Keratinocyte (primary cell): ENCODE measurements at regions not wholly inside any gene's neighbourhood (a gene's known extent, or its start where the extent isn't known, plus 50 kb on each side); places are given as distances from the start of the nearest gene placed in this dataset.

Source experiments
- DNase-seq: peaks from one replicate; pipeline ENCODE4 v3.0.0-alpha.2; 2011; ENCODE audit warnings: low read depth, missing footprints, low spot score
- FAIRE-seq: peaks from 2 replicates; lab custom pipeline; 2011; peaks lifted over from hg19 to GRCh38; lab: Jason Lieb, UNC
- H2AFZ ChIP-seq: 2 replicates; pipeline ENCODE4 v1.6.0; 2012; ENCODE audit warnings: low read length, control low read depth, inconsistent platforms; ENCODE audit not compliant: control insufficient read depth
- H3K27ac ChIP-seq: 2 replicates; pipeline ENCODE4 v1.5.1; 2011; ENCODE audit warnings: low read length; ENCODE audit not compliant: control insufficient read depth, insufficient read depth
- H3K27me3 ChIP-seq: 3 replicates; pipeline ENCODE4 v1.6.0; 2011; ENCODE audit warnings: low read length; ENCODE audit not compliant: control insufficient read depth, insufficient read depth; ENCODE audit errors: extremely low read depth
- H3K36me3 ChIP-seq, 2 experiments: 2 replicates in 1 of 2; 3 replicates in 1 of 2; pipeline ENCODE4 v1.5.1; 2011; ENCODE audit warnings: low read length in 2 of 2, mild to moderate bottlenecking in 1 of 2; ENCODE audit not compliant: control insufficient read depth in 2 of 2, insufficient read depth in 2 of 2; ENCODE audit errors: extremely low read depth in 1 of 2
- H3K4me1 ChIP-seq: 3 replicates; pipeline ENCODE4 v1.5.1; 2011; ENCODE audit warnings: low read length; ENCODE audit not compliant: control insufficient read depth, insufficient read depth; ENCODE audit errors: extremely low read depth
- H3K4me2 ChIP-seq: 3 replicates; pipeline ENCODE4 v1.6.0; 2011; ENCODE audit warnings: low read depth, low read length; ENCODE audit not compliant: control insufficient read depth, insufficient read depth; ENCODE audit errors: extremely low read depth
- H3K4me3 ChIP-seq, 3 experiments: fragments of 200-600 bp in 1 of 3; sonication (generic) in 1 of 3; 2 replicates in 2 of 3; 3 replicates in 1 of 3; pipeline ENCODE4 v1.5.1; 2011 to 2016; ENCODE audit warnings: low read length in 3 of 3, mild to moderate bottlenecking in 3 of 3, control low read depth in 2 of 3, inconsistent platforms in 1 of 3, low read depth in 1 of 3, mixed read lengths in 1 of 3, mixed run types in 1 of 3, moderate library complexity in 1 of 3; ENCODE audit not compliant: control insufficient read depth in 2 of 3, insufficient read depth in 2 of 3; ENCODE audit errors: extremely low read depth in 1 of 3
- H3K79me2 ChIP-seq: 2 replicates; pipeline ENCODE4 v1.6.0; 2012; ENCODE audit warnings: low read length; ENCODE audit not compliant: control insufficient read depth, insufficient read depth
- H3K9ac ChIP-seq: 3 replicates; pipeline ENCODE4 v1.6.0; 2011; ENCODE audit warnings: low read length; ENCODE audit not compliant: control insufficient read depth, insufficient read depth; ENCODE audit errors: extremely low read depth
- H3K9me1 ChIP-seq: 3 replicates; pipeline ENCODE4 v1.6.0; 2011; ENCODE audit warnings: low read length; ENCODE audit not compliant: control insufficient read depth, insufficient read depth; ENCODE audit errors: extremely low read depth
- H3K9me3 ChIP-seq: 2 replicates; pipeline ENCODE4 v1.5.1; 2012; ENCODE audit warnings: low read depth, low read length; ENCODE audit not compliant: control insufficient read depth
- H4K20me1 ChIP-seq: 3 replicates; pipeline ENCODE4 v1.6.0; 2011; ENCODE audit warnings: low read length; ENCODE audit not compliant: control insufficient read depth, insufficient read depth; ENCODE audit errors: extremely low read depth
- EZH2 ChIP-seq: IDR thresholded peaks from one replicate; pipeline ENCODE4 v1.6.1; 2012; ENCODE audit warnings: inconsistent platforms, mild to moderate bottlenecking, low read length, moderate library complexity
- dilution Hi-C: fragments of 300-500 bp; cut with MboI; formaldehyde crosslinking; loops from one replicate; pipeline ENCODE4 v1.7.0; 2020; ENCODE audit warnings: low sequenced_read_pairs; ENCODE audit not compliant: extremely low pct_ligation_motif_present
- TF ChIP-seq, protein P1 (sequence below), 3 experiments: IDR thresholded peaks in 1 of 3; conservative IDR thresholded peaks in 1 of 3; optimal IDR thresholded peaks in 1 of 3; 2 replicates in 2 of 3; 3 replicates in 1 of 3; pipeline versions ENCODE3 to v1.5.1; 2011; ENCODE audit warnings: low read length in 3 of 3, mild to moderate bottlenecking in 3 of 3, moderate library complexity in 2 of 3, control low read depth in 1 of 3, inconsistent platforms in 1 of 3; ENCODE audit not compliant: insufficient read depth in 2 of 3; ENCODE audit errors: extremely low read depth in 1 of 3

DNA sequence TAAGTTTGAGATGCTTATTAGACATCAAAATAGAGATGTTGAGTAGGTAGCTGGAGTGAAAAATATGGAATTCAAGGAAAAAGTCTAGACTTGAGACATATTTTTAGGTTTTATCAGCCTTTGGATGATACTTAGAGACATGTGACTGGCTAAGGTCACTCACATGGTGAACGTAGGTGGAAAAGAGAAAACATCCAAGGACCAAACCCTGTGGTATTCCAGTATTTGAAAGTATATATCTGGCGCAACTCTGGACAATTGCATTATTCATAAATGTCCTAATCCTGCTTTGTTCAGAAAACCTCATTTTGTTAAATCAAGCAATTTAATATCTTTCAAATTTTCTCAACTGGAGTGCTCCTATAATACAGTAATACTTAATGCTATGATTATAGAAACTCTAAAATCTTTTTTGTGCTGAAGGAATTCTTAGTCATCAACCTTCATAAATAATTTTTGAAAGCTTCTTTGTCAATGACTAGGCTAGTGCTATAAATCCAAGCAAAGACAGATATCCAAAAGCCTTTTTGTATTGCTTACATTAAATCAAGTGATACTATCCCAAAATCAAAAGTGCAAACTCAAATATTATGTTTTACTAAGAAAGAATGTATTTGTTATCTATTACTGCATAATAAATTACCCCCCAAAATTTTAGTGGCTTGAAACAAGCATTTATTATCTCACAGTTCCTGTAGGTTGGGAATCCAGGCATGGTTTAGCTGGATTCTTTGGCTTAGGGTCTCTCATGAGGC is 452.0 kb downstream of the ENC1 start:
- no peaks in the 10 kb centered on the region for H3K9me3 ChIP-seq
- peaks cover under 1% of the 10 kb centered on the region for H3K4me1 ChIP-seq
- H3K27ac ChIP-seq = no peak overlapping the region
- H2AFZ ChIP-seq = no peak overlapping the region
- H3K9me1 ChIP-seq = no peaks in the 10 kb centered on the region
- dilution Hi-C loops = no loop called here
- H3K4me3 ChIP-seq = no peak overlapping the region
- H3K4me2 ChIP-seq = no peak overlapping the region
- peaks cover 7% of the 10 kb centered on the region for H3K27me3 ChIP-seq
- no peaks in the 10 kb centered on the region for H3K79me2 ChIP-seq
- TF ChIP-seq, protein P1, sequence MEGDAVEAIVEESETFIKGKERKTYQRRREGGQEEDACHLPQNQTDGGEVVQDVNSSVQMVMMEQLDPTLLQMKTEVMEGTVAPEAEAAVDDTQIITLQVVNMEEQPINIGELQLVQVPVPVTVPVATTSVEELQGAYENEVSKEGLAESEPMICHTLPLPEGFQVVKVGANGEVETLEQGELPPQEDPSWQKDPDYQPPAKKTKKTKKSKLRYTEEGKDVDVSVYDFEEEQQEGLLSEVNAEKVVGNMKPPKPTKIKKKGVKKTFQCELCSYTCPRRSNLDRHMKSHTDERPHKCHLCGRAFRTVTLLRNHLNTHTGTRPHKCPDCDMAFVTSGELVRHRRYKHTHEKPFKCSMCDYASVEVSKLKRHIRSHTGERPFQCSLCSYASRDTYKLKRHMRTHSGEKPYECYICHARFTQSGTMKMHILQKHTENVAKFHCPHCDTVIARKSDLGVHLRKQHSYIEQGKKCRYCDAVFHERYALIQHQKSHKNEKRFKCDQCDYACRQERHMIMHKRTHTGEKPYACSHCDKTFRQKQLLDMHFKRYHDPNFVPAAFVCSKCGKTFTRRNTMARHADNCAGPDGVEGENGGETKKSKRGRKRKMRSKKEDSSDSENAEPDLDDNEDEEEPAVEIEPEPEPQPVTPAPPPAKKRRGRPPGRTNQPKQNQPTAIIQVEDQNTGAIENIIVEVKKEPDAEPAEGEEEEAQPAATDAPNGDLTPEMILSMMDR (optimal IDR thresholded peaks at IDR 0.05 in 1 of 3, IDR thresholded peaks at IDR 0.05 in 1 of 3, conservative IDR thresholded peaks at IDR 0.05 in 1 of 3; ENCODE audit: extremely low read depth in 1 of 3, insufficient read depth in 2 of 3, low read length in 3 of 3) = no peak
- no peak for TF ChIP-seq EZH2
- FAIRE-seq = no peak
- H3K36me3 ChIP-seq = no peaks in the 10 kb centered on the region
- H4K20me1 ChIP-seq = no peaks in the 10 kb centered on the region
- no peak overlapping the region for H3K9ac ChIP-seq
- no peak for DNase-seq

DNA sequence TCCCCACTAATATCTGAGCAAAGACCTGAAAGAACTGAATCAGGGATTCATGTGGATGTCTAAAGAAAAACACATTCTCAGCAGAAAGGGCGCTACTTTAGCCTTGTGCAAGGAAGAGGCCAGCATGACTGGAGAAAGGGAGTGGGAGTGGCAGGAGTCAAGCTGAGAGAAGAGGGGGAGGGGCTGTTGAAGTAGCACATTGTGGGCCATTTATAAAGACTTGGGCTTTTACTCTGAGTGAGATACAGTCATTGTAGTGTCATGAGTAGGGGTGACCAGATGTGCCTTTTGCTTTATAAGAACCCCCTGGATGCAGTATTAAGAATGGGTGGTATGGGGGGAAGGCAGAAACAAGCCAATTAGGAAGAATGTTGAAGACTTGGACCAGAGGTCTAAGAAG is 452.8 kb downstream of the ENC1 start:
- H3K4me3 ChIP-seq = no peak overlapping the region
- no peaks in the 10 kb centered on the region for H3K79me2 ChIP-seq
- DNase-seq (no peak), FAIRE-seq (no peak)
- H3K4me1 ChIP-seq = peaks cover 8% of the 10 kb centered on the region
- no peak overlapping the region for H3K4me2 ChIP-seq
- H3K9me1 ChIP-seq = no peaks in the 10 kb centered on the region
- H3K27ac ChIP-seq = no peak overlapping the region
- no peaks in the 10 kb centered on the region for H3K36me3 ChIP-seq
- H3K27me3 ChIP-seq = peaks cover 7% of the 10 kb centered on the region
- H4K20me1 ChIP-seq = no peaks in the 10 kb centered on the region
- H2AFZ ChIP-seq = no peak overlapping the region
- dilution Hi-C loops = no loop called here
- no peak for TF ChIP-seq EZH2
- TF ChIP-seq, protein P1 (optimal IDR thresholded peaks at IDR 0.05 in 1 of 3, IDR thresholded peaks at IDR 0.05 in 1 of 3, conservative IDR thresholded peaks at IDR 0.05 in 1 of 3; ENCODE audit: extremely low read depth in 1 of 3, insufficient read depth in 2 of 3, low read length in 3 of 3) = no peak
- H3K9ac ChIP-seq = no peak overlapping the region
- no peaks in the 10 kb centered on the region for H3K9me3 ChIP-seq
